ENCODE measurements at regions not wholly inside any gene's neighbourhood (a gene's known extent, or its start where the extent isn't known, plus 50 kb on each side); places are given as distances from the start of the nearest gene placed in this dataset.
"Not testable (repeated sequence)": the region's sequence is repeated elsewhere in the genome, so short reads cannot be mapped to it uniquely, and the experiment has no call there.

DNA sequence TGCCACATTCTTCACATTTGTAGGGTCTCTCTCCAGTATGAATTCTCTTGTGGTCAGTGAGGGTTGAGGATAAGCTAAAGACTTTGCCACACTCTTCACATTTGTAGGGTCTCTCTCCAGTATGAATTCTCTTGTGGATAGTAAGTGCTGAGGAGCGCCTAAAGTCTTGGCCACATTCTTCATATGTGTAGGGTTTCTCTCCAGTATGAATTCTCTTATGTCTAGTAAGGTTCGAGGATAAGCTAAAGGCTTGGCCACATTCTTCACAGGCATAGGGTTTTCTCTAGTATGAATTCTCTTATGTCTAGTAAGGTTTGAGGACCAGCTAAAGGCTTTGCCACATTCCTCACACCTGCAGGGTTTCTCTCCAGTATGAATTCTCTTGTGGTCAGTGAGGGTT lies 706.9 kb upstream of the ZNF722 start:
- H3K4me3 ChIP-seq; in situ Hi-C loops (cut with MboI; ENCODE audit: low sequenced_read_pairs in 4 of 4); H3K36me3 ChIP-seq; intact Hi-C loops (cut with DNase I; ENCODE audit: low total_unique reads); DNase-seq; H3K27me3 ChIP-seq; H3K4me1 ChIP-seq; H3K9me3 ChIP-seq; ATAC-seq; H3K27ac ChIP-seq: not testable (repeated sequence)

DNA sequence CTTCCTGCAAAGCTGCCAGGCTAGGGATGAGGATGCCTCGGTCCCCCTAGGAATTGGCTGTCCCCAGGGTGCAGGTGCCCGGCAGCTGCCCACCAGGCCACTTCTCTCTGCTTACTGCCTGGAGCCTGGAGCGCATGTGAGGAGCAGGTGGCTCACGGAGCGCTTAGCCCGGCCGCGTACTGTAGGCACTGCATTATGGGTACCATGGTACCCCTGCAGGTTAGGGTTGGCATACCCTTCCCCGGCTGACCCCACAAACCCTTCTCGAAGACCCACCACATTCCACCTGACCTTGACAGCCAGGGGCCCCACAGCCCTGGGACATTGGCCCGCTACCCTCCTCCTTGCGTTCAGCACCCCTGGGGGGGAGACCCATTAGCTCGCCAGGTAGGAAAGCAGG lies 681.1 kb upstream of the ZNF722 start:
- H3K27me3 ChIP-seq; H3K27ac ChIP-seq; H3K36me3 ChIP-seq; ATAC-seq; H3K4me1 ChIP-seq; intact Hi-C loops (cut with DNase I; ENCODE audit: low total_unique reads); H3K4me3 ChIP-seq; H3K9me3 ChIP-seq; in situ Hi-C loops (cut with MboI; ENCODE audit: low sequenced_read_pairs in 4 of 4): not testable (repeated sequence)
- peak in 1 of 2 donors; percentile 6 for DNase-seq

DNA sequence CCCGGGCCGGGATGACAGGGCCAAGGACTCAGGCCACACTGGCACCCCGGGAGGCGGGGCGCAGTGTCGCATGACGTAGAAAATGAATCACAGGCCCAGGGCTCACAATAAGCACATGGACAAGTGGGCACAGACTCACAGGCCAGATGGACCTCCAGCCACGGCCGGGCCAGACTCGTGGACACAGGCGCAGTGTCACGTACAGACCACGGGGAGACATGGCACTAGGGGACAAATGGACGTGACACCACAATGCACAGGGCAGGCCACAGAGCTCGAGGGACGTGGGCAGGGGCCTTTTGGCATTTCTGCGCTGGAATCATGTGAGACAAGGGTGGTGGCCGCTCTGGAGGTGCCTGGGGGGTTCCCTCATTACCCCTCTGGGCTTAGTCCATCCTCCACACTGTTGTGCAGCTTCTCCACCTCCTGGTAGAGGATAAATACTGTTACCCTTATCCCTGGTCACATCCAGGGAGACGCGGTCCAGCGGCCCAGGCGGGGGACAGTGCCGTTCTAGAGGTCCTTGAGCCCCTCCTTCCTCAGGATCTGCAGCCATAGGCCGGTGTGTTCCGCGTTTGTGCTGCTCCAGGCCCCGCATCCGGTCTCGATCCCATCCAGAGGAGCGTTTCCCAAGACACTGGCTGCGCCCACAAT lies 649.8 kb upstream of the ZNF722 start:
- DNase-seq; intact Hi-C loops (cut with DNase I; ENCODE audit: low total_unique reads); ATAC-seq; in situ Hi-C loops (cut with MboI; ENCODE audit: low sequenced_read_pairs in 4 of 4); H3K27me3 ChIP-seq; H3K27ac ChIP-seq; H3K4me1 ChIP-seq; H3K9me3 ChIP-seq; H3K4me3 ChIP-seq; H3K36me3 ChIP-seq: not testable (repeated sequence)

DNA sequence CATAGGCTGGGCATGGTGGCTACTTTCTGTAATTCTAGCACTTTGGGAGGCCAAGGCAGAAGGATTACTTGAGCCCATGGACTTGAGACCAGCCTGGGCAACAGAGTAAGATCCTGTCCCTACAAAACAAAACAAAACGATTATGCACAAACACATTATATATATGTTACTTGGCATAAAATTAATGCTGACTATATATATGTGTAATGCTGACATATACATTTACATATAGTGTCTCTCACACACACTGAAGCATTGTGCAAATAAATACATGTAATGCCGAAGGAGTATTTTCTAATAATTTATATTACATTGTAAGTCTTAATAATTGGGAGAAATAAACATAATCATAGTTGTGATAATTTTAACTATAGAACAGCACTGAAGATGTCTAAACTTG lies 621.8 kb upstream of the ZNF722 start:
- Histone ChIP-seq H3K9me3 (peaks cover 0 to 5% (median 0%) of the 10 kb centered on the region in 3 donors), H3K36me3 (no peaks in the 10 kb centered on the region), H3K27ac (no peak overlapping the region), H3K4me3 (no peak overlapping the region), H3K27me3 (no peaks in the 10 kb centered on the region), H3K4me1 (no peaks in the 10 kb centered on the region)
- TF ChIP-seq, protein P1, sequence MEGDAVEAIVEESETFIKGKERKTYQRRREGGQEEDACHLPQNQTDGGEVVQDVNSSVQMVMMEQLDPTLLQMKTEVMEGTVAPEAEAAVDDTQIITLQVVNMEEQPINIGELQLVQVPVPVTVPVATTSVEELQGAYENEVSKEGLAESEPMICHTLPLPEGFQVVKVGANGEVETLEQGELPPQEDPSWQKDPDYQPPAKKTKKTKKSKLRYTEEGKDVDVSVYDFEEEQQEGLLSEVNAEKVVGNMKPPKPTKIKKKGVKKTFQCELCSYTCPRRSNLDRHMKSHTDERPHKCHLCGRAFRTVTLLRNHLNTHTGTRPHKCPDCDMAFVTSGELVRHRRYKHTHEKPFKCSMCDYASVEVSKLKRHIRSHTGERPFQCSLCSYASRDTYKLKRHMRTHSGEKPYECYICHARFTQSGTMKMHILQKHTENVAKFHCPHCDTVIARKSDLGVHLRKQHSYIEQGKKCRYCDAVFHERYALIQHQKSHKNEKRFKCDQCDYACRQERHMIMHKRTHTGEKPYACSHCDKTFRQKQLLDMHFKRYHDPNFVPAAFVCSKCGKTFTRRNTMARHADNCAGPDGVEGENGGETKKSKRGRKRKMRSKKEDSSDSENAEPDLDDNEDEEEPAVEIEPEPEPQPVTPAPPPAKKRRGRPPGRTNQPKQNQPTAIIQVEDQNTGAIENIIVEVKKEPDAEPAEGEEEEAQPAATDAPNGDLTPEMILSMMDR (IDR thresholded peaks at IDR 0.05 in 4 of 5, conservative IDR thresholded peaks at IDR 0.05 in 1 of 5) = no peak
- TF ChIP-seq POLR2A (IDR thresholded peaks at IDR 0.05) = no peak
- intact Hi-C loops (cut with DNase I; ENCODE audit: low total_unique reads) (no loop called here), in situ Hi-C loops (cut with MboI; ENCODE audit: low sequenced_read_pairs in 4 of 4) (no loop called here)
- ATAC-seq (no peak), DNase-seq (no peak)

DNA sequence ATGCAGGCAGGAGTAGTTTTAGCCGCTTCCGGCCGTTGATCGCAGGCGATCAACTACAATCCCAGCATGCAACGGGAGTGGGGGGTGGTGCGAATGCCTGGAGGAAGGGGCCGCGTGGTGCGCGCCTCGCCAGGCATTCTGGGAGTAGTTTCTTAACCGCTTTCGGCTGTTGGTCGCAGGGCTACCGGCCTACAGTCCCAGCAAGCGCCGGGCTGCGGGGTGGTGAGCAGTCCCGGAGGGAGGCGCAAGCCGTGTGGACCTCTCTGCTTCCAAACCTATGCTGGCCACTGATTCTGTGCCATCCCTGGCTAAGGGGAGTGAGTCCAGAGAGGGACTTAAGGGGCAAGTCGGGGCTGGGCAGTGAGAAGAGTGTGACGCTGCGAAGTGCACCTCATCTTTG lies 604.5 kb upstream of the ZNF722 start:
- H3K4me3 ChIP-seq; in situ Hi-C loops (cut with MboI; ENCODE audit: low sequenced_read_pairs in 4 of 4); ATAC-seq; intact Hi-C loops (cut with DNase I; ENCODE audit: low total_unique reads); H3K4me1 ChIP-seq; H3K27ac ChIP-seq; DNase-seq; H3K27me3 ChIP-seq; H3K9me3 ChIP-seq; H3K36me3 ChIP-seq: not testable (repeated sequence)

DNA sequence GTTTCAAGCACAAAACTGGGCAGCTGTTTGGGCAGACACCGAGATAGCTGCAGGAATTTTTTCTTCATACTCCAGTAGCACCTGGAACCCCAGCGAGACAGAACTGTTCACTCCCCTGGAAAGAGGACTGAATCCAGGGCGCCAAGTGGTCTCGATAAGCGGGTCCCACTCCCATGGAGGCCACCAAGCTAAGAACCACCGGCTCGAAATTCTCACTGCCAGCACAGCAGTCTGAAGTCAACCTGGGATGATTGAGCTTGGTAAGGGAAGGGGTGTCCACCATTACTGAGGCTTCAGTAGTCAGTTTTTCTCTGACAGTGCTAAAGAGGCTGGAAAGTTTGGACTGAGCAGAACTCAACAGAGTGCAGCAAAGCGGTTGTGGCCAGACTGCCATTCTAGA lies 590.8 kb upstream of the ZNF722 start:
- intact Hi-C loops (cut with DNase I; ENCODE audit: low total_unique reads); H3K4me3 ChIP-seq; H3K27ac ChIP-seq; H3K9me3 ChIP-seq; ATAC-seq; H3K27me3 ChIP-seq; DNase-seq; H3K36me3 ChIP-seq; in situ Hi-C loops (cut with MboI; ENCODE audit: low sequenced_read_pairs in 4 of 4); H3K4me1 ChIP-seq: not testable (repeated sequence)

Data from gastrocnemius medialis (tissue), 4 donors.